Skeletal muscle satellite cell (primary cell): ENCODE measurements at regions not wholly inside any gene's neighbourhood (a gene's known extent, or its start where the extent isn't known, plus 50 kb on each side); places are given as distances from the start of the nearest gene placed in this dataset.

Experiments used
- H3K27me3 ChIP-seq: 2 replicates; pipeline ENCODE4 v1.7.0; 2013; ENCODE audit warnings: low read length; ENCODE audit not compliant: control insufficient read depth, insufficient read depth
- H3K36me3 ChIP-seq: 2 replicates; pipeline ENCODE4 v1.7.0; 2013; ENCODE audit warnings: mild to moderate bottlenecking, control low read depth, low read length; ENCODE audit not compliant: insufficient read depth
- H3K4me1 ChIP-seq: 2 replicates; pipeline ENCODE4 v1.7.0; 2013; ENCODE audit warnings: low read length; ENCODE audit not compliant: control insufficient read depth, insufficient read depth
- H3K4me2 ChIP-seq: 2 replicates; pipeline ENCODE4 v1.7.0; 2013; ENCODE audit warnings: mild to moderate bottlenecking, low read length
- H3K4me3 ChIP-seq: 2 replicates; pipeline ENCODE4 v1.7.0; 2013; ENCODE audit warnings: low read length
- H3K9ac ChIP-seq: 2 replicates; pipeline ENCODE4 v1.7.0; 2013; ENCODE audit warnings: mild to moderate bottlenecking, low read depth, low read length, moderate library complexity
- H3K9me3 ChIP-seq: replicated peaks from 2 replicates; pipeline ENCODE4 v1.7.0; 2013; ENCODE audit warnings: mild to moderate bottlenecking, control low read depth, low read length

DNA sequence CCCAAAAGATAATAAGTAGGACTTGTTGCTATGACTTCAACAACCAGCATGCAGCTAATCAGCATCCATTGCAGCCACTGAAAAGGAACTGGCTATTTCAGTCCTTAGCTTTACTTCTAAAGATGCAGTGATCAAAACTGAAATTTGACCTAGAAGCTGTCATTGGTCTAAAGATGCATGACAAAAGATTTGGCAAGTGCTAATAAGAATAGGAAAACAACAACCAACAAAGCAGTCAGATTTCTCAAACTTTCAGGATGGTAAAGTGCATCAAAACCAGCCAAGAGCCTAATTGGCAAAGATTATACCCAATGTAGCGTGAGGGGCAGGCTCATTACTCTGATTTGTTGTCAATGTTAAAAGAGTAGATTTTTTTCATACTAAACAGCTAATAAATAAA is 77.1 kb upstream of the WDR17 start:
- no peaks in the 10 kb centered on the region for H3K36me3 ChIP-seq
- H3K4me2 ChIP-seq = no peak overlapping the region
- no peaks in the 10 kb centered on the region for H3K9me3 ChIP-seq
- H3K4me1 ChIP-seq = no peaks in the 10 kb centered on the region
- H3K27me3 ChIP-seq = peaks cover 3% of the 10 kb centered on the region
- H3K9ac ChIP-seq = no peak overlapping the region
- H3K4me3 ChIP-seq = no peak overlapping the region

DNA sequence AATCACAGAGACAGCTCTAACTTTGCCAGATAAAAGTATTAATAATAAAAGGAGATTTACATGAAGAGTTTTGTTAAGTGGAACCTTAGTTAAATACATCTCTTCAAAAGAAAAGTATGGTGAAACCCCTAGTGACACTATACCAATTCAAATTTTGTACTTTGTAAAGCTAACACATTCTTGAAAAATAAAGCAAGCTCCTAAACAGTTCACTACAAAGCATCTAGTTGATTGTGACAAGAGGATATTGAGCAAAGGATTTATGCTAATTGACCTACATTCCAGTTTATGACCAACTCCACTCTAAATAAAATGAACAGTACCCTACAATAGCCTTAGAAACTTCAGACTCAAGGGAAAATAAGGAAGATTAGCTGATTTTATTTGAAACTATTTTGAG is 69.4 kb upstream of the WDR17 start:
- Histone ChIP-seq H3K9me3 (no peaks in the 10 kb centered on the region), H3K4me2 (no peak overlapping the region), H3K36me3 (no peaks in the 10 kb centered on the region), H3K9ac (no peak overlapping the region), H3K4me1 (peaks cover 3% of the 10 kb centered on the region), H3K27me3 (peaks cover 12% of the 10 kb centered on the region), H3K4me3 (no peak overlapping the region)

DNA sequence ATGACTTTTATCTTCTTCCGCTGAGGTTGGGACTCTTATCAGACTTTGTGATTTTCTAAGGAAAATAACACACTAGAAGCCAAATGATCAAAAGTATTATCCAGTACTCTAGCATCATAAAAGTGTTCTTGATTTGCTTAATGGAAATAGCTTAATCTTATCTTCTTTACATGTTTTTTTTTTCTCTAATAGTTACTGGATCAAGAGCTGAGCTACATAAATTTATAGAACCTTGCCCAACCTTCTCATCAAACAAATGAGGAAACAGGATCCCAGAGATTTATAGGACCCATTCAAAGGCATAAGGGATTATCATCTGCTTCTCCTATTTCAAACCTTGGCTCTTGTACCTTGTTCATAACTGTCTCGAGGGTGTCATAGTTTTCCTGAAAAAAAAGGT is 68.3 kb upstream of the WDR17 start:
- no peak overlapping the region for H3K4me3 ChIP-seq
- peaks cover 16% of the 10 kb centered on the region for H3K27me3 ChIP-seq
- no peak overlapping the region for H3K9ac ChIP-seq
- H3K4me2 ChIP-seq = no peak overlapping the region
- H3K9me3 ChIP-seq = no peaks in the 10 kb centered on the region
- H3K4me1 ChIP-seq = peaks cover 8% of the 10 kb centered on the region
- no peaks in the 10 kb centered on the region for H3K36me3 ChIP-seq

DNA sequence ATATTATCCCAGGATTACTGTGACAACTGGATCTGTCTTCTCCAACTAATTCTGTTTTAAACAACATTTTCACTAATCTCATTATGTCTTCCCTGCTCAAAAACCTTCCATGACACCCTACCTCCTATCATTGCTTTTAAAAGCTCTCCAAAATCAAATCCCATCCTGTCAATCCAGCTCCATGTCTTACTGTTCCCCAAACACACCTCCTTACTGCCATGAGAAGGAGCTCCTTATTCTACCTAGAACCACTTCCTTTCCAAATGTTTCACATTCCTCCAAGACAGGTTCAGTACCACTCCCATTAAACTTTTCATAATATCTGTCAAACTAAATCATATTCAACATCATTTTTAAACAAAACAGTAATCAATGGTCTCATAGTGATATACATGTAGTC is 66.9 kb upstream of the WDR17 start:
- Histone ChIP-seq H3K27me3 (peaks cover 14% of the 10 kb centered on the region), H3K4me1 (peaks cover 8% of the 10 kb centered on the region), H3K9ac (no peak overlapping the region), H3K4me2 (no peak overlapping the region), H3K4me3 (no peak overlapping the region), H3K9me3 (no peaks in the 10 kb centered on the region), H3K36me3 (no peaks in the 10 kb centered on the region)

DNA sequence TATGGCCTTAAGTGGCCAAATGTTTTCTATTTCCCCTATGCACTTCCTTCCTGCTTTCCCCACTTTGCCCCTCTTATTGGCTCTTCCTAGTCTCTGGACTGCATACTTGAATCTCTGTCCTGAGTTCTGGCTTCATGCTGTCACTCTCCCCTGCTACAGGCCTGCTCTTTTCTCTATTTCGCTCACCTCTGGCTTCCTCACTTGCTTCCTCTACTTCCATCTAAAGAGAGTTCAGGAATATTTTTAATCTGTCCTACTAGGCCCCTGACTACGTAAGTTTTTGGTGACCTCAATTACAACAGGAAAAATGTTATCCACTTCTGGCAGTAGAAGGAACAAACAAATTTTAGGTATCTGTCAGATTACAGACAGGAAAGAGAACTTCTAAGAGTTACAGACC is 65.7 kb upstream of the WDR17 start:
- H3K4me2 ChIP-seq = no peak overlapping the region
- no peak overlapping the region for H3K4me3 ChIP-seq
- no peaks in the 10 kb centered on the region for H3K36me3 ChIP-seq
- peaks cover 8% of the 10 kb centered on the region for H3K4me1 ChIP-seq
- no peak overlapping the region for H3K9ac ChIP-seq
- peaks cover 14% of the 10 kb centered on the region for H3K27me3 ChIP-seq
- no peaks in the 10 kb centered on the region for H3K9me3 ChIP-seq

DNA sequence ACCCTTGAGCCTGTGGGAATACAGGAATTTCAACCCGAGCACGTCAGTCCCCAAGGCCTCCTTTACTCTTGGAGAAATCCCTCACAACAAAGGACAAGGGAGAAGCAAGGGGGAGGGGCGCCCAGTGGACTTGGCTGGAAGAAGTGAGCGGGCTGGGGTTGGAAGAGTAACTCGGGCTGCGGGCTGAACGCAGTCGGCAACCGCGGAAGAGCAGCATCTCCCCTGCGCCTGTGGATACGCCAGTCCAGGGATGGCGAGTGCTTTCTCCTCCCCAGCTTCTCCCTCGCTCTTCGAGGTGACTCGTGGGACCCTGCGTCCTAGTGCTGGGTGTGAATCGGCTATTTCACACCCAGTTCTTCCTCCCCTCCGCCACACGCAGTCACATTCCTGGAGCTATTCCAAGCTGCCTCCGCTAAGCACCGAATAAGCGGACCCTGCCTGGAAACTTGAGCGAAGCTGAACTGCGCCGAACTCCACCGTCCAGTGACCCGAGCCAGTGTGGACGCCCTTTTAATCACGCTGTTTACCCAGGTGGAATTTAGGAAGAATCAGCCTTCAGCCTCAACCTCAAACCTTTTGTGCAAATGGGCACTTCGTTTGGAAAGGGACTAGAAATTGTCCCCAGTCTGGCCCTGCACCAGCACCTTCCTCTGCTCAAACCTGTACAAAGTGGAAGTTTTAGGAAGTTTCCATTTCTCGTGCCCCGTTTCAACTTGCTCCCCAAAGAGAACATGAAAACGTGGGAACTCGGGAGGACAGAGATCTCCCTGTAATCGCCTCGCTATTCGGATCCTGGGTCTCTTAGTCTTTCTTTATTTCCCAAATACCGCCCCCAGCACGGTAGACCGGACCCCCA is 64.3 kb upstream of the WDR17 start:
- peaks cover 8% of the 10 kb centered on the region for H3K4me1 ChIP-seq
- no peaks in the 10 kb centered on the region for H3K36me3 ChIP-seq
- no peaks in the 10 kb centered on the region for H3K9me3 ChIP-seq
- H3K4me3 ChIP-seq = peak overlapping the region; percentile 76
- peak overlapping the region; percentile 99 for H3K4me2 ChIP-seq
- peaks cover 21% of the 10 kb centered on the region for H3K27me3 ChIP-seq
- H3K9ac ChIP-seq = peak overlapping the region; percentile 29

DNA sequence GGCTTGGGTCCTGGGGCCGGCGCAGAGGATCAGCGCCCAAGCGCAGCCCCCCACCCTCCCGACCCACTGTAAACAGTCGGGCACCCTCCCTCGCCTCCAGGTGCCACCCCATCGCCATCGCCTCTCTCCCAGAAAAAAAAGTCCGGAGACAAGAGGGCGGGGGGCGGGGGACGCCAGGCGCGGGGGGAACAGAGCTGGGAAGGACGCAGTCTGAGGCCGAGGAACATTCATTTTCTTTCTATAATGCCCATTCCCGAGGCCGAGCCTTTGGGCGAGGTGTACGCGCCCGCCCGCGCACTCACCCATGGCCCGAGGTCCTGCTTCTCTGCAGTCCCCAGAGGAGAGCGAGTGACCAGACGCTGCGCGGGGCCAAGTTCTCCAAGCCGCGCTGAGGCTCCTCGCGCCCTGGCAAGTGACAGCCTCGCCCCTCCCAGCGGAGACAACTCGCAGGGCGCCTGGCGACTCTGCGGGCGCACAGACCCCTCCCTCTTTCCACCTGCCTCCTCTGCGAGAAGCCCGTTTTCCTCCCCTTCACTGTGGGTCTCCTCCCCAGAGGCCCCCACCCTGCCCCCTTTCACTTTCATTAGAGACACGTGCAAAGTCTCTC is 63.5 kb upstream of the WDR17 start:
- H3K4me1 ChIP-seq = peaks cover 8% of the 10 kb centered on the region
- peaks cover 23% of the 10 kb centered on the region for H3K27me3 ChIP-seq
- peak overlapping the region; percentile 76 for H3K4me3 ChIP-seq
- H3K9ac ChIP-seq = peak overlapping the region; percentile 29
- H3K9me3 ChIP-seq = no peaks in the 10 kb centered on the region
- peak overlapping the region; percentile 99 for H3K4me2 ChIP-seq
- H3K36me3 ChIP-seq = no peaks in the 10 kb centered on the region

DNA sequence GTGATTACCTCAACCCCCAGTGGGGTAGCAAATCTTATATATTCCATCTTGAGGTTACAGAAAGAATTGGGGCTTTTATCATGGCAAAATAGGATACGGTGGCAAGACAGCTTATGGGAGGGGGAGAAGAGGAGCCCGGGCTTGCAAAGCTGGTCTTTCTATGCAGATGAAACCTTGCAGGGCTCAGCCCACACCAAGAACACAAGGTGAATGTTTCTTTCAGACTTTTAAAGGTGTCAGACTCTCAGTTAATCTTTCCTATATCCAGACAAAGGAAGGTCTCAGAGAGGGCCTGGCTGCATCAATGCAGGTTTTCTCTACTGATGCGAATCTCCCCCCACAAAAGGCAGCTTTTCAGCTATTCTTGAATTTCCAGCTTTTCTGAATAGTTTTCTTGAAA is 59.9 kb upstream of the WDR17 start:
- no peaks in the 10 kb centered on the region for H3K36me3 ChIP-seq
- peaks cover 8% of the 10 kb centered on the region for H3K4me1 ChIP-seq
- H3K4me2 ChIP-seq = no peak overlapping the region
- peaks cover 23% of the 10 kb centered on the region for H3K27me3 ChIP-seq
- no peak overlapping the region for H3K9ac ChIP-seq
- H3K4me3 ChIP-seq = no peak overlapping the region
- H3K9me3 ChIP-seq = no peaks in the 10 kb centered on the region

DNA sequence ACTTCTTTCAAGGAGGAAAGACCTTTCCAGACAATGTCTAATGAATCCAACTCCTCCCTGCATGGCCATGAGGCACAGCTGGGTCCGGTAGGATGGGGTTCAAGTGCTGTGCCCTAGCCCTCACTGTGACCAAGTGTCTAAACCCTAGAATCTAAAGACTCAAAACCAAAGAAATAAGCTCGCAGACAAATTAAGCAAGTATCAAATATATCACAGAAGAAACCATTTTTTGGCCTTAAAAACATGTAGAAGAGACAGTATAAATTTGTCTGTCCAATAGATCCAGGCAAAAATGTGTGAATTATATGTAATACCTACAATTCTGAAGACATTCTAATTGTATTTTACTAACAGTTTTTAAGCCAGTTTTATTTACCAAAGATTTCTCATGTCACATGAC is 56.4 kb upstream of the WDR17 start:
- Histone ChIP-seq H3K27me3 (peaks cover 13% of the 10 kb centered on the region), H3K9ac (no peak overlapping the region), H3K4me3 (no peak overlapping the region), H3K4me1 (no peaks in the 10 kb centered on the region), H3K36me3 (no peaks in the 10 kb centered on the region), H3K4me2 (no peak overlapping the region), H3K9me3 (no peaks in the 10 kb centered on the region)

DNA sequence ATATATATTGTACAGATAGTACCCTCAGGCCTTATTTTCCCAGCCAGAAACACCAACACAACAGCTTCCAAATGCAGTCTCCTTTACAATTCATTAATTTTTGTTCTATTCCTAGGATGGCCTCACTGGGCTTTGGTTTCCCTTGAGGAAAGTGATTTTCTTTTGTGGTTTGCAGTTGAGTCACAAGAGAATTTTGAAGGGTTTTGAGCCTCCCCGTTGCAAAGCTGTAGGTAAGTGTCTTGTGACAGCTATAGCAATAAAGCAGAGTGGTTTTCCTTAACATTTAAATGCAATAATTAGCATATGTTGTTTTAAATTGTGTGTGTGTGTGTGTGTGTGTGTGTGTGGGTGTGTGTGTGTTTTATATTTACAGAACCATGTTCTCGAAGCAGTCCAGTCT is 54.1 kb upstream of the WDR17 start:
- no peaks in the 10 kb centered on the region for H3K36me3 ChIP-seq
- H3K4me3 ChIP-seq = no peak overlapping the region
- no peaks in the 10 kb centered on the region for H3K4me1 ChIP-seq
- H3K9ac ChIP-seq = no peak overlapping the region
- H3K27me3 ChIP-seq = peaks cover 4% of the 10 kb centered on the region
- H3K4me2 ChIP-seq = no peak overlapping the region
- H3K9me3 ChIP-seq = no peaks in the 10 kb centered on the region

DNA sequence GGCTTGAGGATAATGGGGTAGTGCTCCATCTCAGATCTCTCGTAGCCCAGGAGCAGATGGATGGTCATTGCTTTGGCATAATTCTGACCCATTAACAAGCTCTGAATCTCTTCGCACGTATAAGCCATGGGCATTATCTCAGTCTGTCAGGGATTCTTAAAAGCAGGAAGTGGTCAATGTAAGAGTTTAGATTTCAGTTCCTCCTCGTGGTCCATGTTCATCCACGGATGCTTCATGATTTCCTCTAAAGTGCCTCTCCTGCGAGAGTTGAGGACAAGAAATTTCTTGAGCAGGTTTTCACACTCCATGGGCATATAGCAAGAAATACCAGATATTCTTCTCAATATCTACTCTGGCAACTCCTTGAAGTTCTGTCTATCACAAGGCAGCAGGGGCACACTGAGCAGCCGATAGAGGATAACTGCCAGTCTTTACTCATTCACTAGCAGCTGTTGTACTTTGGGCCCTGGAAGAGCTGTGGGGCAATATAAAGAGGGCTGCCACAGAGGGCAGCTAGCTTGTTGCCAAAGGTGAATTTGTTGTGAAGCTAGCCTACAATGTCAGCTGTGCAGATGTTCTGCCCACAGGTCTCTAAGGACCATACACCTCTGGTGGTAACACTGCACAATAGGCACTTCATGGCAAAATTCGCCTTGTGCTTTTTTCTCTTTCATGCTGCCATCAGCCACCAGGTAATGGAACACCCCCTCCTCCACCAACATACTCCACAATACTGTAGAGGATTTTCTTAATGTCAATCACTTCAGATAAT is 52.0 kb upstream of the WDR17 start:
- H3K9me3 ChIP-seq = no peaks in the 10 kb centered on the region
- H3K36me3 ChIP-seq = no peaks in the 10 kb centered on the region
- no peak overlapping the region for H3K9ac ChIP-seq
- H3K4me2 ChIP-seq = no peak overlapping the region
- no peak overlapping the region for H3K4me3 ChIP-seq
- peaks cover 4% of the 10 kb centered on the region for H3K27me3 ChIP-seq
- no peaks in the 10 kb centered on the region for H3K4me1 ChIP-seq
